Stimulated activated CD4-positive, alpha-beta T cell treated with anti-CD3 and anti-CD28 coated beads, Interleukin-15, amount 100 ng/mL, for 24 hours (primary cell): ENCODE measurements at regions not wholly inside any gene's neighbourhood (a gene's known extent, or its start where the extent isn't known, plus 50 kb on each side); places are given as distances from the start of the nearest gene placed in this dataset.
"Not testable (repeated sequence)": the region's sequence is repeated elsewhere in the genome, so short reads cannot be mapped to it uniquely, and the experiment has no call there.

Experiments
- DNase-seq: peaks from one replicate; pipeline ENCODE4 v3.0.0-alpha.2; 2020

DNA sequence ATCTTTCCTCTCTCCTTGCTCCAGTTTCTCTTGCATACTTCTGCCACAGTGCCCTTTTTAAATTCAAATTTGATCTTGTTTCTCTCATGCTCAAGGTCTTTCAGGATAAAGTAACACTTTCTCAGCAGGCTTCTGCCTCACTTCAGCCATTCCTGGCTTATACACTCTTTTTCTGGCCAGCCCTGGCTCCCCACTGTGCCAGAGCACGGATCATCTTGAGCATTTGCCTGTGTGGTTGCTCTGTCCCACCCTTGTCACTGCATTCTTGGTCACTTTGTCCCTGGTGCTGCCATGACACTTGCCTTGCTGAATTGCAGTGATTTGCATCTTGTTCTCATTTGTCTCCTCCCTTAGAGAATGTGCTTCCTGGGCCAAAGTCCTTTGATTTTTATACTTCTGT lies 634.3 kb downstream of the TMEM182 start:
- DNase-seq, result no peak

DNA sequence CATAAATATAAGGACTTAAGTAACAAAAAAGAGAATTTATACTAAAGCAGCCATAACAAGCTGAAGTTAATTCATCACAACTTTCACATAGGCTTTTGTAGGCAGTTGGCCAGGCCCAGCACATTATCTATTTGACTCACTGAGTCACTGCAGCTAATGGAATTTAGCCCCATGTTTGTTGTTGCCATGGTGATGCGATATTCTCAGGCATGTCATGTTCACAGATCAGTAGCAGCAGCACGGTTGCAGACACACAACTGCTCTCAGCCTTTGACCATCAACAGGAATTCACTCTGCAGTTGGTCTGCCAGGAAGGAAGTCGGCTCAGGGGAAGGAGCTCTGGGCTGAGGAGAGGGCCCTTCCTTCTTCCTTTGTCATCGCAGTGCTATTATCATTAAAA lies 639.8 kb downstream of the TMEM182 start:
- no peak for DNase-seq

DNA sequence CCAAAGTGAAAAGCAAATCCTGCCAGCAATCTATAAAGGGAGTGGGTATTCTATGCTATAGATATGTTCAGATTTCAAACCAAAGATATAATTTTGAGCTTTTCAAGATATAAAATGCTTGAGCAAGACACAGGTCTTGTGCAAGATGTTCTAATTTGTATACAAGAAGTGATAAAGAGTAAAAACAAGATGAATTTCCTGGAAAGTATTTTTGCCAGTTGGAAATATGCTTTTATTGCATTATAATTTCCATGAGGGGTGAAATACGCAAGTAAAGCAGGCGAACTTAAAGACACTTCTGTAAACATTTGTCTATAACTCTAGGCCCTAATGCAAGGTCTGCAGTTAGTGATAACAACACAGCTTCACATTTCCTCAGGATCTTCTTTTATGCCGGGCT lies 640.5 kb downstream of the TMEM182 start:
- no peak for DNase-seq

DNA sequence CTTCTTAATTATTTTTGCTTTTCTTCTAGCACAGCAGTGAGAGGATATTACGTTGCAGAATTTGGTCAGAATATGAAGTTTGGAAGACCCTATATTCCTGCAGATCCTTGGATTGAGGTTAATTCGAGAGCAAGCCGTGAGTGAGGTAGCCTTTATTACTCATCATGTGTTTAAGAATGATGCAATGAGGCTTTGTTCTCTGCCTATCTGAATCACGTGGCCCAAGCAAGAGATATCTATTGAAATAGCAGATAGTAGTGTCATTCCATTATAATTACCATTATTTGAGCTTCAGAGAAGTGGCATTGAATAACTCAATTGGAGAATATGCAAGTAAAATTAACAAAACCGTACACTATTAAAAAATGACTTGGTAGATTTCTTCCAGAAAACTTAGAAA lies 641.1 kb downstream of the TMEM182 start:
- no peak for DNase-seq

DNA sequence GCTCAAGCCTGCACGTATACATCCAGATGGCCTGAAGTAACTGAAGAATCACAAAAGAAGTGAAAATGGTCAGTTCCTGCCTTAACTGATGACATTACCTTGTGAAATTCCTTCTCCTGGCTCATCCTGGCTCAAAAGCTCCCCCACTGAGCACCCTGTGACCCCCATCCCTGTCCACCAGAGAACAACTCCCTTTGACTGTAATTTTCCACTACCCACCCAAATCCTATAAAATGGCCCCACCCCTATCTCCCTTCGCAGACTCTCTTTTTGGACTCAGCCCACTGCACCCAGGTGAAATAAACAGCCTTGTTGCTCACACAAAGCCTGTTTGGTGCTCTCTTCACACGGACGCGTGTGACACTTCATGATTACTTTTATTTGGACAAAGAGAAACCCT lies 641.6 kb downstream of the TMEM182 start:
- DNase-seq, result not testable (repeated sequence)

DNA sequence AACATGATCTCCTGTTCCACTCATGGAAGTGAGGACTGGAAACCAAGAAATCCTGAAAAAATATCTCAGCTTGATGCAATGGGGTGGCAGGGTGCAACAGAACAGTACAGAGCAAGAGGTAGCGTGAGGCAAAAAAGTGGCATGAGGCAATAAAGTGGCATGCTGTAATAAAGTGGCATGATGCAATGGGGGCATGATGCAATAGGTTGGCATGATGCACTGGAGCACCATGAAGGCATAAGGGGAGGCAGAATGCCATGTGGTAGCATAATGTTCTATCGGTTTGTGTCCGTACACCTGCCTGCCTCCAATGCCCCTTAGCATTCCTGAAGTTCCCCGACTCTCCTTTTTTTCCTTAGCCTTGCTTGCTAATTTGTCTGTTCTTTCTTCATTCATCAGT lies 648.4 kb downstream of the TMEM182 start:
- no peak for DNase-seq

DNA sequence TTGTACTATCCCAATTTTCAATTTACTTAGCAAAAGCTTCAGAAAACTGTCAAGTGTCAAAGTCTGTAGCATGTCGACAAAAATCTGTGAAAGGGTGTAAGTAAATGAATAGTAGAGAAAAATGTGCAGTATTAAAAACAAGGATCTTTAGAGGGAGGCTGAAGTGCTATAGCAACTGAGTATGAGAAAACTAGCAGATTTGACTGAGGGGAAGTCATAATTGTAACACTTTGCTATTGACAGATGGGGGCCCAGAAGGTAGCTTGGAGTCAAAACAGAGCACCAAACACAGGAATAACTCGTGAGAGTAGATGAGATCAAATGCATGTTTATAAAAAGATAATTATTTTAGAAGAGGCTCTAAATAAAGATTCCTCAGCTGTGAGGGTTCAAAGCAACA lies 657.7 kb downstream of the TMEM182 start:
- no peak for DNase-seq

DNA sequence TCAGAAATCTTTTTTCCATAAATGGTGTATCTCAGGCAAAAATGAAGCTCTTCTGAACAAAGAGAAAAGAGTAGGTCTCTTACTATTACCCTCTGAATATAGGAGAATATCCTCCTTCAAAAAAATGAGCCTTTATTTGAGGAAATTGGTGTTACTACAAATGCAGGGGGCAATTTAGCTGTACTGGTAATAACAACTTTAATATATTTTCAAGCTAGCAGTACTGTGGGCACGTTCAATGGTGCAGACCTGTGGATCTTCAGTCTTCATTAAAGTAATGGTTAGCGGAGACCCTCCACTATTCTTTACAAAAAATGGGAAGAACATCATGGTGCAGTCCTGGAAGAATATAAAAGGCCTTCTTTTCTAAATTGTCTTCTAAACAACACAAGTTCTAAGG lies 661.3 kb downstream of the TMEM182 start:
- no peak for DNase-seq

DNA sequence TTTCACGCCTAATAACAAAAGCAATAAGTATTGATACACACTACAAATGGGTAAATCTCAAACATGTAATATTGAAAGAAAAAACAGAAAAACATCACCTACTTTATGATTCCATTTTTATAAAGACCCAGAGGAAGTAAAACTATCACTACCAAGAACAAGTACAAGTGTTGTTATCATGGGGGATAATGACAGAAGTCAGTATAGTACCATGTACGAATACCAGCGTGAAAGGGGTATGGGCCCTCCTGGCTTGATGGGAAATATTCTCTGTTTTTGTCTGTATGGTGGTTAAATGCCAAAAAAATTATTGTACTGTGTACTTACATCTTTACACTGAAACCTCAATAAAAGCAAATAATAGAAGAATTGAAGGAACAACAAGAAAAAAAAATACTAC lies 665.7 kb downstream of the TMEM182 start:
- no peak for DNase-seq

DNA sequence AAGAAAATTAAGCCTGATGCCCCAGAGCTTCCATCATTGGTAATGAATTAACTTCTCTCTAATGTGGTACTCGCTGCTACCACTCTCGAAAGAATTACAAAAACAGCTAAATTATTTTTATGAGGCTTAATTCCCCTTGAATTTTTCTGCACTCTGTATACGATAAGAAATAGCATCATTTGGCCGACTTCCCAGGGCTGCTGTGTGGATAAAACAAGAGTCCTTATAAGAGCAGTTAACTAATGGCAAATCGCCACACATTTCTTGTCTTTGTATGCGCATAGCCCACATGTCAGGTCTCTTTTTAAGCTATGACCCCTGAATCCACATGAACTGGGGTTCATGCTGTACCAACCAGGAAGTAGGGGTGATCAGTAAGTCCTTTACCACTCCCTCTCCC lies 668.4 kb downstream of the TMEM182 start:
- no peak for DNase-seq

DNA sequence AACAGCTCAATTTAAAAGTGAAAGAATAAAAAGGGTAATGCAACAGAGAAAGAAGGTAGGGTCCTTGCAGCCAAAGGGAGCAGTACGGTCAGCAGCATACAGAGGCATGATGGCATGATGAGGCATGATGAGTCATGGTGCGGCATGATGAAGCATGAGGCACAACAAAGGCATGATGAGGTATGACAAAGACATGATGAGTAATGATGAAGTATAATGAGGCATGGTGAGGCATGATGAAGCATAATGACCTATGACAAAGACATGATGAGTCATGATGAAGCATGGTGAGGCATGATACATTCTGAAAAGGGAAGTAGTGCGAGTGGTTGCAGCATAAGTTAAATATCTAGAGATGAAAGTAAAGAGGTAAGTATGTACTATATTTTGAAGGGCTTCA lies 673.2 kb downstream of the TMEM182 start:
- DNase-seq, result no peak

DNA sequence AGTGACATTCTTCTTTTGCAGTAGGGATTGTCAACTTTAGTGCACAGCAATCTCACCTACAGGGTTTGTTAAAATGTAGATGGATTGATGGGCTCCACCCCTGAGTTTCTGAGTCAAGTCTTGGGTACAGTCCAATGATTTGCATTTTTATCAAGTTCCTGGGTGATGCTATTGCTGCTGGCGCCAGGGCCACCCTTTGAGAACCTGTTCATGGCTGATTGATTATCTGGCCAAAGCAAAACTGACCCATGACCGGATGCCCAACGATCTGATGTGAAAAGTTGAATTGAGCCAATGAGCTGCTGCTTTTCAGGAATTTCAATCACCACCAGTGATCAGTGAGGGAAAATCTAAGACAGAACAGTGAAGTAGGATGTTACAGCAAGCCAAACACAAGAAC lies 675.3 kb downstream of the TMEM182 start:
- no peak for DNase-seq

DNA sequence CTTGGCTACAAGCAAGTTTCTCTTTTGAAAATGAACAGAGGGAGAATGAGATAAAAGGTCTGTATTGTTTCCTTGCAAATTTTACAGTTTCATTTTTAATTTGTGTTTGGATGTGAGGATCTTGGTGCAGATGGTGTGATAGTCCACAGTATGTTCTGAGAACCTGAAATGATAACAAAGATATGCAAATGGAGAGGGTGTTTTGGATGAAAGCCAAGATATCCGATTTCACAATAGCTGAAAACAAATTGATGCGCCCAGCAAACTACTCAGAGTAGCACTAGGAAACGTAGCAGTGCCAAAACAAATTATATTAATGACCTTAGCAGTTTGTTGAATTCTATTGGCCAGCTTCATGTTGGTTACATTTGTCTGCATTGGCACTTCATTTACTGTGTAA lies 683.5 kb downstream of the TMEM182 start:
- no peak for DNase-seq

DNA sequence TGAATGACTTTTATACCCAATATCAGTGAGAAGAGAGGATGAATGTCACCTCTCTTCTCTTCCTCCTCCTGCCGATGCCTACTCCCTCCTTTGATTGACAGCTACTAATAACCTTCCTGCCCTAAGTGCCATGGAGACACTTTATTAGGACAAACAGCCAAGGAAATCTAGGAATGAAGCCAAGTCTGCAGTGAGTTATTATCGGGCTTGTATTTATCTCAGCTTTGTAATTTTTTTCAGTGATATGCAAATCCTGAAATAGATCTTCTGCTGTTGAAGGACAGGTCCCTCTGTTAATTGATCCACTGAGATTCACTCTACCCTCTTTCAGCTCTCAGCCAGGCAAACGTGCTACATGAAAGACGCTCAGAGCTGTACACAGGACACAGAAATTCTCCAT lies 686.7 kb downstream of the TMEM182 start:
- no peak for DNase-seq

DNA sequence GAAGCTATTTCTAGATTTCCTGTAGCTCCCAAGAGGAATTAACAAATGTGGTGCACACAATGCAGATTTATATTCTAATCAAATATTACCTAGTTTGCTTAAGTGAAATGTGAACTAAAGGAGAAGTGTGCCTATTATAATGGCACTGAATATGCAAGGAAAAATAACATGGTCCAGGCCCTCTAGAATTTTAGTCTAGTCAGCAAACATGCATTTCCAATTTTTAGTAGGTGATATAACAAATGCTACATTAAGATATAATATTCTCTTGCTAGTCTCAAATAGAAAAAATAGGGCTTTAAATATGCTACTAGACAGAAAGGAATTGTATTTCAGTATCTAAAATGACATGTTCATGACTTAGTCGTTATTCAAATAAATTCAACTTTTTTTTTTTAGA lies 689.5 kb downstream of the TMEM182 start:
- no peak for DNase-seq

DNA sequence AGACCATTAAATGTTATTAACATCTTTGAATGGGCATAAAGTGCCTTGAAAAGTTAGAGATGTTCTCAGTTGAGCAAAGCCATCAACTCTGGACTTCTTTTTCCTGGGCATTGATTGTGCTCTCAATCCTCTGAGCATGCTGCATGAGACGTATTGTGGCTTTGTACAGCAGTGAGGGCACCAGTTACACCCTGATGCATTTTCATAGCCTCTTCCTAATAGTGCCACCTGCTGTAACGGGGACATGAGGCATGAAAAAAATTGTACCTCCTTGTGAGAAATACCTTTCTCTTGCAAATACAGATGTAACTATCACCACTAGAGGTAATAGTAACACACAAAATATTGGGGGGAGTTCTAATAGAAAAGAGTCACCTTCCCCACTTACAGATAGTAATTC lies 697.5 kb downstream of the TMEM182 start:
- DNase-seq, result no peak

DNA sequence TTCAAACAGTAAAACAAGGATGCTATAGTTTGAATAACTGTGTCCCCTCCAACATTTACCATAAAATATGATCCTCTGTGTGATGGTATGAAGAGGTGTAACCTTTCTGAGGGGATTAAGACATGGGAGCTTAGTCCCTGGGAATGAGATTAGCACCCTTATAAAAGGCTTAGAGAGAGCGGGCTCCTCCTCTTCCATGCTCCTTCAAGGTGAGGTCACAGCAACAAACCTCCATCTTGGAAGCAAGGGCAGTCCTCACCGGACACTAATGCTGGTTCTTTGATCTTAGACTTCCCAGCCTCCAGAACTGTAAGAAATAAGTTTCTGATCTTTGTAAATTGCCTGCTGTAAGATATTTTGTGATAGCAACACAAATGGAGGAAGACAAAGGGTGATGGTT lies 700.3 kb downstream of the TMEM182 start:
- DNase-seq, result no peak

DNA sequence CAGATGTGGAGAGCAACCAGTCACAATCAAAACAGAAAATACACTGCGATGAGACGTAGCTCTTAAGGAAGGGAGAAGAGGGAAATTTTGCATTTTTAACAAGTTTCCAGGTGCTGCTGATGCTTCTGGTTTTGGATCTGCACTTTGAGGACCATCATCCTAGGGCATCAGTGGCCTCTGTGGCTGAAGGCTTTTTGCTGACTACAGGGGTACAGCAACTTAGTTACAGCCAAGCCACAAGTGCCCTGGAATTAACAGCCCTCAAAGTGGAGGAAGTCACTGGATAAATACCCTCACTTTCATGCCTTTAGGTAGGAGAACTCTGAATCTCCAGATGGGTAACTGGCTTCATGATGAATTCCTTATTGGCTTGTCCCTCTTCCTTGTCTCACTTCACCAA lies 700.9 kb downstream of the TMEM182 start:
- no peak for DNase-seq

DNA sequence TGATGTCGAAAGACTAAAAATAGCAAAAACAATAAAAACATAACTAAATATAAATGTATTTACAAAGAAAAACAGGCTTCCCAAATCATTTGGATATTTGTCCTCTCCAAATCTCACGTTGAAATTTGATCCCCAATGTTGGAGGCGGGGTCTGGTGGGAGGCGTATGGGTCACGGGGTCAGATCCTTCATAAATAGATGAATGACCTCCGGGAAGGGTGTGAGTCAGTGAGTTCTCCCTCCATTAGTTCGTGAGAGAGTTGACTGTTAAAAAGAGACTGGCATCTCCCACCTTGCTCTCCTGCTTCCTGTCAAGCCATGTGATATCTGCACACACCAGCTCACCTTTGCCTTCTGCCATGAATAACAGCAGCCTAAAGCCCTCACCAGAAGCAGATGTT lies 703.0 kb downstream of the TMEM182 start:
- DNase-seq, result no peak

DNA sequence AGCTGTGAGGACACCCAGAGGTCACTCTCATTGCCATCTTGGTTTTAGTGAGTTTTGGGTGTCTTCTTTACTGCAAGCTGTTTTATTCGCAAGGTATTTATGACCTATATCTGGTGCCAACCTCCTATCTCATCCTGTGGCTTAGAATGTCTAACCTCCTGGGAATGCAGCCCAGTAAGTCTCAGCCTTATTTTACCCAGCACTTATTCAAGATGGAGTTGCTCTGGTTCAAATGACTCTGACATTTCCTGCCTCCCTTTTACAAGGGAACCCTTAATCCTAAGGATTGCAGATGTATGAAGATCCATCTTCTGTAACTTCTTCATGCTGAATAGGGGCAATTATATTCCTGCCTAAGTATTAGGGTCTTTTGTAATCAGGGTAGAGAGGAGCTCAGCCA lies 708.0 kb downstream of the TMEM182 start:
- DNase-seq, result no peak

DNA sequence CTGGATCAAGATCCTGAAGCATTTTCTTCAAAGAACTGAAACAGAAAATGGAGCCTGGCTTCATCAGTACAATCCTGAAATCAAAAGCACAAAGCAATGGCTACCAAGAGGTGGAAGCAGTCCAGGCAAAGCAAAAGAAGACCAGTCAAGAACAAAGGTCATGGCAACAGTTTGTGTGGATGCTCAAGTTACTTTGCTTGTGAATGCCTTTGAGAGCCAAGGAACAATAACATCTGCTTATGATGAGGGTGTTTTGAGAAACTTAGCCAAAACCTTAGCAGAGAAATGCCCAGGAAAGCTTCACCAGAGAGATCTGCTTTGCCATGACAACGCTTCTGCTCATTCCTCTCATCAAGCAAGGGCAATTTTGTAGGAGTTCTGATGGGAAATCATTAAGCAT lies 723.1 kb downstream of the TMEM182 start:
- no peak for DNase-seq

DNA sequence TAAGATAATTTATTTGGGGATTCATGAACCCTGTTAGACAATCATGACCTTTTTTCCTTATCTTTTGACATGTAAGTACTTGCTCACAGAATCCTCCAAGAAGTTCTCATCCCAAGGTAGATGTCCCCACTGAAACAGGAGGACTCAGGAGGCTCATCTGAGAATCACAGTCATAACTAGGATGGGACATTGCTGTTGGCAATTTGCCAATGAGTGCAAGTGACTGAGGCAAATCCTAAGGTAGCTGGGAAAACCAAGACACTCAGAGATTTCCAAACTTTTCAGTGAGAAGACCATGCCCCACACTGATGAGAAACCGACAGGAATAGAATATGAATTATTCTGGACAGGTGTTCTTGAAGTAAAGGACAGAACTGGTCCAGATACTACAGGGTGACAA lies 735.0 kb downstream of the TMEM182 start:
- no peak for DNase-seq

DNA sequence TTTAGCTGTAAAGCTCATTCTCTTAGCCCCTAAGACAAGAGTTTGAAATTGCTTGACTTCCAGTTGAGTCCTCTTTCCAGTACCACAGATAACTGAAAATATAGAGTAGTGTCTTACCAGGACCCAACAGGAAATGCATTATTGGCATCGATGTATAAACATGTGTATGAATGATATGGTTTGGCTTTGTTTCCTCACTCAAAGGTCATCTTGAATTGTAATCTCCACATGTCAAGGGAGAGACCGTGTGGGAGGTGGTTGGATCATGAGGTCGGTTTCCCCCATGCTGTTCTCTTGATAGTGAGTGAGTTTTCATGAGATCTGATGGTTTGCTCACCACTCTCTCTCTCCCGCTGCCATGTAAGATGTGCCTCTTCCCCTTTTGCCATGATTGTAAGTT lies 745.0 kb downstream of the TMEM182 start:
- DNase-seq, result no peak

DNA sequence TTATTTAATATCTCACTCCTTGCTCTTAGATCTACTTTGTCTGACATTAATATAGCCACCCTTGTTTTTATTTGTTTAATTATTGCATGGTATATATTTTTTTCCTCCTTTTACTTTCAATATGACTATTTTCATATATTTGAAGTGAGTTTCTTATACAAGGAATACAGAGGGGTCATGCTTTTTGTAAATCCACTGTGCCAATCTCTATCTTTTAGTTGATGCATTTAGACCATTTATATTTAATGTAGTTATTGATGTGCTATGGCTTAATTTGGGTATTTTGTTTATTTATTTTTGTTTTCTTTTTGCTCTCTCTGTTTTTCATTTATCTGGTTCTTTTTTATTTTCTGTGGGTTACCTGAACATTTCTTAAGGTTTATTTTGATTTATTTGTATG lies 750.6 kb downstream of the TMEM182 start:
- no peak for DNase-seq

DNA sequence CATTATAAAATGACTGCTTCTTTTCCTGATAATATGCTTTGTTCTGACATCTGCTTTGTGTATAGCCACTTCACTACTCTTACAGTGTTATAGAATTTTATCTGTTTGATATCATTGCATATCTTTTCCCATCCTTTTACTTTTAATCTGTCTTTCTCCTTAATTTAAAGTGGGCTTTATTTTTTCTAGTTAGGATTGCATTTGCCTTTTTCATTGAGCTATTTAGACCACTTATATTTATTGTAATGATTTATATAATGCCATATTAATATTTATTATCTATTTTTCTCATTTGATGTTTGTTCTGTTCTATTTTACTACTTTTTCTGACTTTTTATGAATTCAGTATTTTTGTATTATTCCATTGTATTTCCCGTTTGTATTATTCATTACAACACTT lies 758.7 kb downstream of the TMEM182 start:
- no peak for DNase-seq

DNA sequence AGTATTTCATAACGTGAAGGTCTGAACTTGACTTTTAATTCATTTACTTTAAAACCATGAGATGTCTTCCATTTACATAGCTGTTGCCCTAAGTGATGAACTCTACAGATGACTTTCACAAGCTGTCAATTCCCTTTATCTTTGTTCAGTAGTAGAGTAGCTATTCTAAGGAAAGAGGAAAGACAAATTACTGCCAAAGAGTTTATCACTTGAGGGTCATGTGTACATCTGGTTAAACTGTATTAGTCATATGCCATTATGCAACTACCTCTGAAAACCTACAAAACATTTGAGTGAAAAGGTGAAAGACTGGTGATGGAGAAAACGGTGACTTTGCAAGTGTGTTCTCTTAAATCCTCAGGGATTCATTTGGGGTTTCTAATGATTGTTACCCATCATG lies 763.9 kb downstream of the TMEM182 start:
- DNase-seq, result no peak

DNA sequence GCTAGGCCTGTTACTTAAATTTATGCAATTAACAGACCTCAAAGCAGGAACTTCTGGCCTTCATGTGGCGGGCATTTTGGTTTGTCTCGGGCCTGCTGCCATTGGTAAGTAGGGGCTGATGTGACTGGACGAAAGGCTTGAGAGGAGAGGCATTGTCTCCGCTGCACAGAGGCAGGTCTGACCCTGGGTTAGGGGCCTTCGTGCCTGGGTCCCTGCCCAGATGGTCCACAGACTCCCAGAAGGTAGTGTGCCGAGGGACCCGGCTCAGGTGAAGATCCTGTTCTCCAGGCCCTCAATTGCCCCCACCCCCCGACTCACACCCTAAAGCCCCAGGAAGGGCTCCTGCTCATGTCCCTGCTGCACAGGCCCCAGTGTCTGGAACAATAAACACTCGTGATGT lies 764.9 kb downstream of the TMEM182 start:
- DNase-seq, result no peak
